Thoracic aorta (tissue), 2 donors: ENCODE measurements at regions not wholly inside any gene's neighbourhood (a gene's known extent, or its start where the extent isn't known, plus 50 kb on each side); places are given as distances from the start of the nearest gene placed in this dataset.

Experiments used
- ATAC-seq: fragments of 150-250 bp; one replicate; pipeline ENCODE4 v1.8.0; 2017; ENCODE audit warnings: low read depth; ENCODE audit not compliant: insufficient number of reproducible peaks, low FRiP score
- DNase-seq: peaks from one replicate; pipeline ENCODE4 v3.0.0-alpha.2; 2020; ENCODE audit warnings: low spot score
- H3K27ac ChIP-seq, 2 donors: fragments of 200-600 bp; sonication (generic); 1 replicate in 1 of 2; 2 replicates in 1 of 2; pipeline ENCODE4 v1.5.1; 2016; ENCODE audit warnings: mild to moderate bottlenecking in 2 of 2, moderate library complexity in 2 of 2
- H3K27me3 ChIP-seq: fragments of 200-600 bp; sonication (generic); replicated peaks from 2 replicates; pipeline ENCODE4 v1.6.0; 2016; ENCODE audit warnings: mild to moderate bottlenecking; ENCODE audit not compliant: insufficient read depth
- H3K36me3 ChIP-seq: fragments of 200-600 bp; sonication (generic); one replicate; pipeline ENCODE4 v1.5.1; 2016
- H3K4me1 ChIP-seq, 2 donors: fragments of 200-600 bp; sonication (generic); 1 replicate in 1 of 2; 2 replicates in 1 of 2; pipeline versions ENCODE4 v1.5.1 to v1.6.0; 2016; ENCODE audit warnings: low read depth in 2 of 2, mild to moderate bottlenecking in 1 of 2; ENCODE audit not compliant: control insufficient read depth in 1 of 2
- H3K4me3 ChIP-seq: fragments of 200-600 bp; sonication (generic); 2 replicates; pipeline ENCODE4 v1.5.1; 2016; ENCODE audit warnings: mild to moderate bottlenecking
- H3K9me3 ChIP-seq: fragments of 200-600 bp; sonication (generic); 2 replicates; pipeline ENCODE4 v1.5.1; 2016
- CTCF ChIP-seq: fragments of 200-600 bp; sonication (generic); IDR thresholded peaks from one replicate; pipeline ENCODE4 v1.5.1; 2019; ENCODE audit warnings: antibody characterized with exemption

GRCh38 chr18:68340606-68341005, 374.3 kb downstream of the TMX3 start:
- Histone ChIP-seq H3K27me3 (no peaks in the 10 kb centered on the region), H3K27ac (no peak overlapping the region), H3K4me3 (no peak overlapping the region), H3K4me1 (no peaks in the 10 kb centered on the region), H3K36me3 (no peaks in the 10 kb centered on the region), H3K9me3 (no peaks in the 10 kb centered on the region)
- DNase-seq = no peak
- no peak for ATAC-seq
- TF ChIP-seq CTCF = no peak

- Histone ChIP-seq H3K4me1 (no peaks in the 10 kb centered on the region), H3K27ac (no peak overlapping the region), H3K4me3 (no peak overlapping the region), H3K36me3 (no peaks in the 10 kb centered on the region), H3K27me3 (no peaks in the 10 kb centered on the region), H3K9me3 (no peaks in the 10 kb centered on the region)
- no peak for ATAC-seq
- TF ChIP-seq CTCF = no peak
- no peak for DNase-seq
Measured at GRCh38 chr18:68330658-68331057, 384.2 kb downstream of the TMX3 start.

- H3K9me3 ChIP-seq = no peaks in the 10 kb centered on the region
- ATAC-seq (no peak), DNase-seq (no peak)
- H3K36me3 ChIP-seq = no peaks in the 10 kb centered on the region
- no peaks in the 10 kb centered on the region for H3K4me1 ChIP-seq
- TF ChIP-seq CTCF = no peak
- no peak overlapping the region for H3K4me3 ChIP-seq
- no peaks in the 10 kb centered on the region for H3K27me3 ChIP-seq
- H3K27ac ChIP-seq = no peak overlapping the region
Measured at GRCh38 chr18:68323921-68324320, 391.0 kb downstream of the TMX3 start.

GRCh38 chr18:68316636-68317035, 398.3 kb downstream of the TMX3 start:
- H3K27me3 ChIP-seq = no peaks in the 10 kb centered on the region
- no peak overlapping the region for H3K4me3 ChIP-seq
- no peak for ATAC-seq
- no peak for DNase-seq
- no peak overlapping the region for H3K27ac ChIP-seq
- no peak for TF ChIP-seq CTCF
- H3K4me1 ChIP-seq = no peaks in the 10 kb centered on the region
- no peaks in the 10 kb centered on the region for H3K9me3 ChIP-seq
- H3K36me3 ChIP-seq = no peaks in the 10 kb centered on the region

GRCh38 chr18:68314403-68314802, 400.5 kb downstream of the TMX3 start:
- TF ChIP-seq CTCF = no peak
- Histone ChIP-seq H3K4me3 (no peak overlapping the region), H3K27ac (no peak overlapping the region), H3K27me3 (no peaks in the 10 kb centered on the region), H3K36me3 (no peaks in the 10 kb centered on the region), H3K4me1 (no peaks in the 10 kb centered on the region), H3K9me3 (no peaks in the 10 kb centered on the region)
- ATAC-seq (no peak), DNase-seq (no peak)
